ENCODE measurements at regions not wholly inside any gene's neighbourhood (a gene's known extent, or its start where the extent isn't known, plus 50 kb on each side); places are given as distances from the start of the nearest gene placed in this dataset.

DNA sequence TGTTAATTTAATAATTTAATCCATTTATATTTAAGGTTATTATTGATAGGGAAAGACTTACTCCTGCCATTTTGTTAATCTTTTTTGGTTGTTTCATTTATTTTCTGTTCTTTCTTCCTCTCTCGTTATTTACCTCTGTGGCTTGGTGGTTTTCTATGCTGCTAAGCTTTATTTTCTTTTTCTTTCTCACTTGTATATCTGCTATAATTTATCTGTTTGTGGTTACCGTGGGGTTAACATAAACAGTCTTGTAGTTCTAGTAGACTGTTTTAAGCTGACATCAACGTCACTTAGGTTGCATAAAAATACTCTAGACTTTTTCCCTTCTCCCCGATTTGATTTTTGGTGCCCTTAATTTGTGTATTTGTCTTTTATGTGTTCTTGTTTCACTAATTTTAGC lies 381.3 kb upstream of the SPTLC3 start:
- TF ChIP-seq, protein P1, sequence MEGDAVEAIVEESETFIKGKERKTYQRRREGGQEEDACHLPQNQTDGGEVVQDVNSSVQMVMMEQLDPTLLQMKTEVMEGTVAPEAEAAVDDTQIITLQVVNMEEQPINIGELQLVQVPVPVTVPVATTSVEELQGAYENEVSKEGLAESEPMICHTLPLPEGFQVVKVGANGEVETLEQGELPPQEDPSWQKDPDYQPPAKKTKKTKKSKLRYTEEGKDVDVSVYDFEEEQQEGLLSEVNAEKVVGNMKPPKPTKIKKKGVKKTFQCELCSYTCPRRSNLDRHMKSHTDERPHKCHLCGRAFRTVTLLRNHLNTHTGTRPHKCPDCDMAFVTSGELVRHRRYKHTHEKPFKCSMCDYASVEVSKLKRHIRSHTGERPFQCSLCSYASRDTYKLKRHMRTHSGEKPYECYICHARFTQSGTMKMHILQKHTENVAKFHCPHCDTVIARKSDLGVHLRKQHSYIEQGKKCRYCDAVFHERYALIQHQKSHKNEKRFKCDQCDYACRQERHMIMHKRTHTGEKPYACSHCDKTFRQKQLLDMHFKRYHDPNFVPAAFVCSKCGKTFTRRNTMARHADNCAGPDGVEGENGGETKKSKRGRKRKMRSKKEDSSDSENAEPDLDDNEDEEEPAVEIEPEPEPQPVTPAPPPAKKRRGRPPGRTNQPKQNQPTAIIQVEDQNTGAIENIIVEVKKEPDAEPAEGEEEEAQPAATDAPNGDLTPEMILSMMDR (IDR thresholded peaks at IDR 0.05), result no peak
- TF ChIP-seq EZH2 (IDR thresholded peaks at IDR 0.05; ENCODE audit: borderline replicate concordance, insufficient read depth, low read depth, low read length, poor library complexity, severe bottlenecking), result no peak

Data from B cell (primary cell).